GM12874 (cell line): ENCODE measurements at regions not wholly inside any gene's neighbourhood (a gene's known extent, or its start where the extent isn't known, plus 50 kb on each side); places are given as distances from the start of the nearest gene placed in this dataset.

ENCODE experiments used
- CTCF ChIP-seq: IDR thresholded peaks from 2 replicates; pipeline ENCODE4 v1.5.1; 2011; ENCODE audit warnings: low read depth, mild to moderate bottlenecking, control low read depth, low read length, moderate library complexity; ENCODE audit not compliant: insufficient read depth

- no peak for TF ChIP-seq CTCF
Measured at GRCh38 chr5:33224285-33224961, 216.3 kb upstream of the TARS1 start.

- TF ChIP-seq CTCF, result no peak
Measured at GRCh38 chr5:33227247-33227646, 213.5 kb upstream of the TARS1 start.

- TF ChIP-seq CTCF, result no peak
Measured at GRCh38 chr5:33227746-33228145, 213.0 kb upstream of the TARS1 start.

- TF ChIP-seq CTCF, result no peak
Measured at GRCh38 chr5:33228149-33228548, 212.6 kb upstream of the TARS1 start.

GRCh38 chr5:33229216-33229615, 211.5 kb upstream of the TARS1 start:
- no peak for TF ChIP-seq CTCF

GRCh38 chr5:33230467-33231078, 210.2 kb upstream of the TARS1 start:
- no peak for TF ChIP-seq CTCF

- TF ChIP-seq CTCF, result no peak
Measured at GRCh38 chr5:33231214-33231710, 209.5 kb upstream of the TARS1 start.
